GM18517 (cell line): ENCODE measurements at regions not wholly inside any gene's neighbourhood (a gene's known extent, or its start where the extent isn't known, plus 50 kb on each side); places are given as distances from the start of the nearest gene placed in this dataset.
"Not testable (repeated sequence)": the region's sequence is repeated elsewhere in the genome, so short reads cannot be mapped to it uniquely, and the experiment has no call there.

ENCODE experiments used
- ATAC-seq: cut with Tn5 transposase; IDR thresholded peaks from one replicate; pipeline ENCODE4 v1.9.1; 2021; ENCODE audit warnings: mild to moderate bottlenecking, moderate library complexity; ENCODE audit not compliant: unreplicated experiment

DNA sequence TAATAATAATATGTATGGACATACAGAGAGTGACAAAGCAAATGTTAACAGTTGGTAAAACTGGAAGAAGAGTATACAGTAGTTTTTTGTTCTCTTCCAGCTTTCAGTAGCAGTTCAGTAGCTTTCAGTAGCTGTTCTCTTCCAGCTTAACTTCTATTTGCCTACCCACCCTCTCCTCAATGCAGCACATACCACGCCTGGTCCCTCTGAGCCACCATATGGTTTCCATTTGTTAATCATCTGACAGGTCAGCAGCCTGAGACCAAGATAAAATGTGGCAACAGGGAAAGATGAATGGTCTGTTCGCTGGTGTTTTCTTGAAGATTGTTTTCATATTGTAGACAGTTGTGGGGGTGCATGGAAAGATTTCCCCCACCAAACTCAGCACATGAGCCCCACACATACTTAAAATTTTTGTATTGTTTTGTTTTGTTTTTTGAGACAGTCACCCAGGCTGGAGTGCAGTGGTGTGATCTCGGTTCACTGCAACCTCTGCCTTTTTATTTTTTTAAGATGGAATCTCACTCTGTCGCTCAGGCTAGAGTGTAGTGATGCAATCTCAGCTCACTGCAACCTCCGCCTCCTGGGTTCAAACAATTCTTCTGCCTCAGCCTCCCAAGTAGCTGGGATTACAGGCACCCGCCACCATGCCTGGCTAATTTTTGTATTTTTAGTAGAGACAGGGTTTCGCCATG is 56.8 kb downstream of the ATP6V0E2 start:
- not testable (repeated sequence) for ATAC-seq

- not testable (repeated sequence) for ATAC-seq
Measured at GRCh38 chr7:149933776-149934175, 60.0 kb downstream of the ATP6V0E2 start.

DNA sequence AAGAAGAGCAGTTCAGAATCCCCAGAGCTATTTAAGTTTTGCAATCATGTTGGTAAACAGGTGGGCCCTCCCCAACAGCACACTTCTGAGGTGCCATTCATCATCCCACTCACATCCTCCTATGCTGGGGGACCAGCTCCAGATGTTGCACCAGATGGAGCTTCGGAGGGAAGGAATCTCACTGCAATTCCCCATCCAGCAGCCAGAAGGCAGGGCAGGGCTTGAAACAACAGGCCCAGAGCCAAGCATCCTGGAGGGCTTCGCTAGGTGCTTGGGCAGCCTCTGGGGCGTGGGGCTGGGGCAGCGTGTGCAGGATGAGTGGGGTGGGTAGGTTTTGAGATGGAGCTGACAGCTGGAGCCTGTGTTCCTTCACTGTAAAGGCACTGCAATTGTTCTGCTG is 73.6 kb downstream of the ATP6V0E2 start:
- ATAC-seq: not testable (repeated sequence)

DNA sequence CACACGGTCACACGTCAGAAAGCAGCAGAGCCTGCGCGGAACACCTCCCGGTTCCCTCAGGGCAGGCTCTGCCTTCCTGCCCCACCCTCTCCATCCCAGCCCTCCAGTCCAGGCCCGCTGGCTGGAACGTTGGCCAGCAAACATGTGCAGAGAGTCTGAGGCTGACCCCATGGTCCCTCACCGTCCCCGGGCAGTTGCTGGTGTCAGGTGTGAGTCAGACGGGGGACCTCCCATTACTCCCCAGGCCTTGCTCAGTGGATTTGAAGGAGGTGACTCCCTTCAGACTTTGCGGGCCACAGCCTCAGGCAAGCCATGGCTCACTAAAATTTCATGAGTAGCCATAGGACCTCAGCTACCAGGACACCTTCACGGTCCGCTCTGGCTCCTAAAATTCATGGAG is 74.7 kb downstream of the ATP6V0E2 start:
- not testable (repeated sequence) for ATAC-seq

DNA sequence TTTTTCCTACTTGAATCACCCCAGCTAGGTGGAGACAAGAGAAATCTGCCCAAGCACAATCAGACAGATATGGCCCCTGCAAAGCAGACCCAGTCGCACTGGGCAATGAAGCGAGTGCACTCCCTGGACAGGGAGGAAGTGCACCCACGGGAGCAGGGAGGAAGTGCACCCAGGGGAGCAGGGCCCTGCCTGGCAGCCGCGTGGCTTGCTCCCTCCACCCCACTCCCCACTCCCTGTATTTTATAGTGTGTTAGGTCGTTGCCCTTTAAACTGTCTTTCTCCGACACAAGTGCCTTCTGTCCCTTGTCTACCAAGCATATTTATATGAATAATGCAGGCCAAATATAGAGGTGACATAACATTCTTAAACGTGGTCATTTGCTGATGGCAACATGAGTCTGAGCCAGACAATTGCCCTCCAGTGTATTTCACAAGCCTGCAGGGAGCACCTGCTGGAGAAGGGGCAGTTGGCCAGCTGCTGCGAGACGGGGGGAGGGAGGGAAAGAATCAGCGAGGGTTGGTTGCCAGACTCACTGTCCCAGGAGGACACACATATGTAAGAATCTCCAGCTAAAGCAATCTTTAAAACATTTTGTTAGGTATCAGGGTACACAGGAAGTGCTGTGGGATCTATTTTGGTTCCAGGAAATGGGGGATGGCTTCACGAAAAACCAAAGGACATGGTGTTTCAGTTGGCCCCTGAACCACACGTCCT is 76.3 kb downstream of the ATP6V0E2 start:
- not testable (repeated sequence) for ATAC-seq

DNA sequence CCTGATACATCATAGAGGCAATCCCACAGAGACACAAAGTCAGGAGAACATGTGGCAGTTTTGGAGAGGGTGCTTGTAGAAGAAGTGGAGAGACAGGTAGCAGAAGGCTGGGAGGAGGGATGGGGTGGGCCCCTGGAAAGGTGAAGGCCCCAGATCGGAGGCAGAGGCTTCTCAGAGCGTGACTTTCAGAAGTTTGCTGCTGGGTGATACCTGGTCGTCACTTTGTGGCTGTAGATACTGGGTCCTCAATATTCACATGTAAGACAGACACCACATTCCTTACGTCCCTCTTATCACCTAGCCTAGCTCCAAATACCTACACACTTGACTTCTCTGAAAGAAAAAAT is 76.8 kb downstream of the ATP6V0E2 start:
- ATAC-seq: not testable (repeated sequence)

DNA sequence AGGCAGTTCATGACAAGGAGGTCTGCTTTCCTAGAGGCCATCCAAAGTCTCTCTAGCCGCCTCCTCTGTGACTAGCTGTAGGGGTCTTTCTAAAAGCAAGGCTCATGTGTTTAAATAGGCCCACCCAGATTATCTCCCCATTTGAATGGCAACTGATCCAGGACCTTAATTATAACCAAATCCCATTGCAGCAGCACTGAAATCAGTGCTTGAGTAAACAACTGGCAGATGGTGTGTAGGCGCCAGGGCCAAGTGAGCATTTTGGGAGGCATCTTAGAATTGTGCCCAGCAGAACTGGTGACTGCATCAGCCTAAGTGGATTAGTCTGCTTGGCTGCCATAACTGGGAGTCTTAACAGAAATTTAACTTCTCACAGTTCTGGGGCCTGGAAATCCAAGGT is 77.8 kb downstream of the ATP6V0E2 start:
- not testable (repeated sequence) for ATAC-seq

DNA sequence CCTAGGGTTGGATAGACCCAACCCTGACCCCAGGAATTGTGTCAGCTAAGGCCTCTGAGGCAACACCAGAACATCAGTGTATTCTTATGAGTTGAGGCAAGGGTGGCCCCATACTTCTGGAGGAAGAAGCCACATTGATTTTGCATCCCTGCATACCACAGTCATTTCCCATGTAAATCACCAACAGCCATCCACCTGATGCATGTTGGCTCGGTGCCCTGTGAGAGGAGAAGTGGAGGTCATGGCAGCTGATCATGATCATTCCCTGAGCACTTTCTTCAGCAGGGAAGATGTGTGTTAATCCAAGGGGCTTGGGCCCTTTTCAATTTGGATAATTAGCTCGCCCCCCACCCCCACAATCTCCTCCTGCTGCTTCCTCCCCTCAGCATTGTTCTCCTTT is 85.1 kb downstream of the ATP6V0E2 start:
- ATAC-seq: not testable (repeated sequence)

DNA sequence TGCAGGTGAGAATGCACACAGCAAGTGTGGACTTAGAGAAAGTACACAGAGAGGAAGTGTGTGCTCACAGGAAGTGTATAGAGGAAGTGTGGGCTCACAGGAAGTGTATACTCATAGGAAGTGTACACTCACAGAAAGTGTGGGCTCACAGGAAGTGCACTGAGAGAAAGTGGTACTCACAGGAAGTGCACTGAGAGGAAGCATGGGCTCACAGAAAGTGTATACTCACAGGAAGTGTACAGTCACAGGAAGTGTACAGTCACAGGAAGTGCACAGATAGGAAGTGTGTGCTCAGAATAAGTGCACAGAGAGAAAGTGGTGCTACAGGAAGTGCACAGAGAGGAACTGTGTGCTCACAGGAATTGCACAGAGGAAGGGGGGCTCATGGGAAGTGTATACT is 87.1 kb downstream of the ATP6V0E2 start:
- not testable (repeated sequence) for ATAC-seq

DNA sequence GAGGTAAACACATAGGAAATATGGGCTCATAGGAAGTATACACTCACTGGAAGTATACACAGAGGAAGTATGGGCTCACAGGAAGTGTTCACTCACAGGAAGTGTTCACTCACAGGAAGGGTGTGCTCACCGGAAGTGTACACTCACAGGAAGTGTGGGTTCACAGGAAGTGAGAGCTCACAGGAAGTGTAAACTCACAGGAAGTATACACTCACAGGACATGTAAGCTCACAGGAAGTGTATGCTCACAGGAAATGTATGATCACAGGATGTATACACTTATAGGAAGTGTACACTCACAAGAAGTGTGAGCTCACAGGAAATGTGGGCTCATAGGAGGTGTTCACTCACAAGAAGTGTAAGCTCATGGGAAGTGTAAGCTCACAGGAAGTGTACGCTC is 88.1 kb downstream of the ATP6V0E2 start:
- ATAC-seq: not testable (repeated sequence)

- not testable (repeated sequence) for ATAC-seq
Measured at GRCh38 chr7:149962685-149963319, 89.0 kb downstream of the ATP6V0E2 start.

DNA sequence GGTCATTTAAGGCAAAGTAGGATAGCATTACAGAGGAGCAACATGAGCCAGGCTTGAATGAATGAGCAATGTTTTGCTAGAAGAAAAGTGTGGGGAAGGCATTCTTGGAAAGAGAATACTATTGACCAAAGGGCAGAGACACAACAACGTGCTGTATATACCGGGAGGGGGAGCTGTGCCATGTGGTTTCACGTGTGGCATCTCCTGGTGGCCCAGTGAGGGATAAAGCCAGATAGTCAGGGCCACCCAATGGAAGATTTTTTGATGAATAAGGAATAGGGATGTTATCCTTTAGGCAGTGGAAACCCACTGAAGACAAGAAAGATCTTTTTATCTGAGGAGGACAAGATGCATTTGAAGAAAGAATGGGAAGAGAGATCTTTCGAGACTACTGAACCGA is 90.2 kb downstream of the ATP6V0E2 start:
- ATAC-seq: not testable (repeated sequence)

DNA sequence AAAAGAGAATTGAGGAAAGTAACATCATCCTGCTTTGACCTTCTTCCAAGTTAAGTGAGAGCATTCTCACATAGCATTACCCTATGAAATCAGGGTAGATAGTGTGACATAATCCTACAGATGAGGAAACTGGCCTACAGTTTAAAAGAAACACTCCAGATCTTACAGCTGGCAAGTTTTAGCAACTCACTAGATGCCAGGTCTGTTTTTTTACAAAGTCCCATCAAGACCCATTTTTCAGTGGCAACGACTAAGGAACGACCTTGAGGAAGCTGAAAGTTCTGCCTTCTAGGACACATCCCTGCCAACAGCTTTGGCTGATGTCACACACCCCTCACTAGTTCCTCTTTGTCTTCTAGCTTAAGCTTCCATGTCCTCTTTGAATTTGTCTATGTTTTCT is 92.7 kb downstream of the ATP6V0E2 start:
- ATAC-seq: not testable (repeated sequence)

GRCh38 chr7:149972977-149973376 is 99.2 kb downstream of the ATP6V0E2 start:
- ATAC-seq: not testable (repeated sequence)

DNA sequence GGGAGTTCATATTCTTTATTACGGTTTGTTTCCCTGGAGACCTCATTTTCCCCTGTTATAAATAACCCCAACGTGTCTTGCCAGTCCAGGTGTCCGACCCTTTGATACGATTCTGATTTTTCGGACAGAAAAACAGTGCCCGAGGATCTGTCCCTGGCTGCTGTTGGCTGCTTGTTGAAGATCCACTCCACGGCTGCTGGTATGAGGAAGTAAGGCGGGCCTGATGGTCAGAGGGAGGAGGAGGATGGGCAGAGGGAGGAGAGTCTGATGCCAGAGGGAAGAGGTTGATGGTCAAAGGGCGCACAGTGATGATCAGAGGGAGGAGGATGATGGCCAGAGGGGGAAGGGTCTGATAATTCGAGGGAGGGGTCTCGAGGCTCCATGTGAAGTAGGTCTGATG is 99.9 kb downstream of the ATP6V0E2 start:
- not testable (repeated sequence) for ATAC-seq

DNA sequence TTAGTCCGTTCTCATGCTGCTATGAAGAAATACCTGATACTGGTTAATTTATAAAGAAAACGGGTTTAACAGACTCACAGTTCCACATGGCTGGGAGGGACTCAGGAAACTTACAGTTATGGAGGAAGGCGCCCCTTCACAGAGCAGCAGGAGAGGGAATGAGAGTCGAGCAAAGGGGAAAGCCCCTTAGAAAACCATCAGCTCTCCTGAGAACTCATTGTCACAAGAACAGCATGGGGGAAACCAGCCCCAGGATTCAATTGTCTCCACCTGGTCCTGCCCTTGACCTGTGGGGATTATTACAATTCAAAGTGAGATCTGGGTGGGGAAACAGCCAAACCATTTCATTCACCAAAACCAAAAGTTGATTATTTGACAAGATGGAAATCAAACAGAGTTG is 101.8 kb downstream of the ATP6V0E2 start:
- not testable (repeated sequence) for ATAC-seq

DNA sequence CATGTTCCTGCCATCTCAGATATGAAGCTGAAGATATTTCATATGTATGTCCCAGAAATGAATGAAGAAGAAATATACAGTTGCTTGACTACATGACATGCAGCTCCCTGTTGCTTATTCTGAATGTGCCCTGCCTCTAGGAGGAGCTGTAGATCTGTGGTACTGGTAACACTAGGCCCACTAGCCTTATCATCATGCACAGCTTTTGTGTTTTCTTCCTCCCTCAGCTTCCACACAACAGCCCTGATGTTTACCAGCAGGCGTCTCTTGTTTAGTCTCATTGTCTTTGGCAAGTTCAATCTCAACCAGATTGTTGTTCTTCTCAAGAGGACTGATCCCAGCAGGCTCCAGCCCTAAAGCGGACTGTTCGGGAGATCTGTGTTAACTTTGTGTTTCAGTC is 104.8 kb downstream of the ATP6V0E2 start:
- ATAC-seq: not testable (repeated sequence)

DNA sequence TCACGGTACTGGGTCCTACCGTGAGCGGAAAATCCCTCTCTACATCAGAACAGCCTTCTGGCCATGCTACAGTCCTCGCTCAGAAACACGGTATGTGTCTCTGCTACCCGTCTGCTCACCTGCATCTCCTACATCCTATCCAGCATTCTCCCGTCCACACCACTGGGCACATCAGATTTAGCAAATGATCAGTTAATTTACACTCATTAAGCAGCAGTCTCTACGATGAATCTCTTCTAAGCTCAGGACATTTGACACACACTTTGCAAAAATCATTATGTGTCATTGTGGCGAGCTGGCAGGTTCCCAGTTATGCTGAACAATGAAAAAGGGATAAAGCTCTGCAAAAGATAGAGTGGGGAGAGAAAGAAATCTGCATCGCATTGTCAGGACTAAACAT is 105.2 kb downstream of the ATP6V0E2 start:
- ATAC-seq: not testable (repeated sequence)

DNA sequence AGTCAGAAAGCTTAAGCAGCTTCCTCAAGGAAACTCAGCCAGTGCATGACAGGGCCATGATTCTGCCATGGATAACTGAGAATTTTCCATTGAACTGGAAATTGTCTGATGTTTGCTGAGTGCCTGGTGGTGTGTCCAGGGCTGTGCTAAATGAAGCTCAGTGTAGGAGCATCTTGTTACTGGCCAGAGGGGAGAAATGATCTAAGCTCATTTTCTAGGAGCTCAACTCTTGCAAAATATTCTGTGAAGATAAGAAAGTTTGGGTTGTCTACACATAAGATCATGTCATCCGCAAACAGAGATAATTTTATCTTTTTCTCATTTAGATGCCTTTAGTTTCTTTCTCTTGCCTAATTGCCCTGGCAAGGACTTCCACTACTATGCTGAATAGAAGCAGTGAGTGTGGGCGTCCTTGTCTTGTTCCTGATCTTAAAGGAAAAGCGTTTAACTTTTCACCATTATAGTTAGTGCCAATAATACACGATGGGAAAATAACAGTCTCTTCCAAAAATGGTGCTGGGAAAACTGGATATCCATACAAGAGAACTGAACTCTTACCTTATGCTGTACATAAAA is 108.9 kb downstream of the ATP6V0E2 start:
- ATAC-seq: not testable (repeated sequence)

DNA sequence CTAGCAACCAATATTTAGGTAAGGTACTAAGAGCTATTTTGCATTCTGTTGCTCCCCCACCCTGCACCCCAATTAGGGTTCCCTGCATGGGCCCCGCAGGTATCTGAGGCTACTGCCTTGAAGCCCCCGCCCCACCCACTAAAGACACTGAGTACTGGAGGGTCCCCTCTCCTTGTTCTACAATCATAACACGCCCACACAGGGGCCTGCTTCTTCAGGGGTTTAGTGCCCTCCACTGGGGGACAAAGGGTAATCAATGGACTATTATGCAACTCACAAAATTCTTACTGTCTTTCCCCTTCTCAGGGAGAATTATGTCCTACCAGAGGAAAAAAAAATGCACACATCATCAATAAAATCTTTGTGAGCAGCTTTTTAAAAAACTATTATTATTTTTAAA is 113.1 kb downstream of the ATP6V0E2 start:
- ATAC-seq: not testable (repeated sequence)

- ATAC-seq: not testable (repeated sequence)
Measured at GRCh38 chr7:149991652-149992302, 118.0 kb downstream of the ATP6V0E2 start.
